ENCODE measurements at regions not wholly inside any gene's neighbourhood (a gene's known extent, or its start where the extent isn't known, plus 50 kb on each side); places are given as distances from the start of the nearest gene placed in this dataset.
A peak's percentile ranks its signal among the peaks of the same experiment; 100 is the strongest.

- TF ChIP-seq PRDM15 (CRISPR knock-in tag; IDR thresholded peaks at IDR 0.05) (no peak), RFX5 (IDR thresholded peaks at IDR 0.05; ENCODE audit: low read depth, low read length) (no peak), RAD21 (IDR thresholded peaks at IDR 0.05; ENCODE audit: insufficient read depth, low read depth, low read length) (peak; percentile 96), ZZZ3 (IDR thresholded peaks at IDR 0.05; ENCODE audit: control insufficient read depth, insufficient read length, low read depth) (no peak), WRNIP1 (IDR thresholded peaks at IDR 0.05; ENCODE audit: borderline replicate concordance, low read depth, low read length) (no peak), GATAD2B (conservative IDR thresholded peaks at IDR 0.05; ENCODE audit: low read depth) (no peak), POU2F2 (IDR thresholded peaks at IDR 0.05; ENCODE audit: borderline replicate concordance, low read depth, low read length) (peak; percentile 65; the same call in 1 of the 3 replicates), NRF1 (conservative IDR thresholded peaks at IDR 0.05; ENCODE audit: low read depth, low read length) (no peak), DPF2 (IDR thresholded peaks at IDR 0.05) (0 out of 2 replicates have a peak, but pooled peaks have one; percentile 38), ZBTB40 (IDR thresholded peaks at IDR 0.05; ENCODE audit: borderline replicate concordance) (no peak)
- TF ChIP-seq, protein P1, sequence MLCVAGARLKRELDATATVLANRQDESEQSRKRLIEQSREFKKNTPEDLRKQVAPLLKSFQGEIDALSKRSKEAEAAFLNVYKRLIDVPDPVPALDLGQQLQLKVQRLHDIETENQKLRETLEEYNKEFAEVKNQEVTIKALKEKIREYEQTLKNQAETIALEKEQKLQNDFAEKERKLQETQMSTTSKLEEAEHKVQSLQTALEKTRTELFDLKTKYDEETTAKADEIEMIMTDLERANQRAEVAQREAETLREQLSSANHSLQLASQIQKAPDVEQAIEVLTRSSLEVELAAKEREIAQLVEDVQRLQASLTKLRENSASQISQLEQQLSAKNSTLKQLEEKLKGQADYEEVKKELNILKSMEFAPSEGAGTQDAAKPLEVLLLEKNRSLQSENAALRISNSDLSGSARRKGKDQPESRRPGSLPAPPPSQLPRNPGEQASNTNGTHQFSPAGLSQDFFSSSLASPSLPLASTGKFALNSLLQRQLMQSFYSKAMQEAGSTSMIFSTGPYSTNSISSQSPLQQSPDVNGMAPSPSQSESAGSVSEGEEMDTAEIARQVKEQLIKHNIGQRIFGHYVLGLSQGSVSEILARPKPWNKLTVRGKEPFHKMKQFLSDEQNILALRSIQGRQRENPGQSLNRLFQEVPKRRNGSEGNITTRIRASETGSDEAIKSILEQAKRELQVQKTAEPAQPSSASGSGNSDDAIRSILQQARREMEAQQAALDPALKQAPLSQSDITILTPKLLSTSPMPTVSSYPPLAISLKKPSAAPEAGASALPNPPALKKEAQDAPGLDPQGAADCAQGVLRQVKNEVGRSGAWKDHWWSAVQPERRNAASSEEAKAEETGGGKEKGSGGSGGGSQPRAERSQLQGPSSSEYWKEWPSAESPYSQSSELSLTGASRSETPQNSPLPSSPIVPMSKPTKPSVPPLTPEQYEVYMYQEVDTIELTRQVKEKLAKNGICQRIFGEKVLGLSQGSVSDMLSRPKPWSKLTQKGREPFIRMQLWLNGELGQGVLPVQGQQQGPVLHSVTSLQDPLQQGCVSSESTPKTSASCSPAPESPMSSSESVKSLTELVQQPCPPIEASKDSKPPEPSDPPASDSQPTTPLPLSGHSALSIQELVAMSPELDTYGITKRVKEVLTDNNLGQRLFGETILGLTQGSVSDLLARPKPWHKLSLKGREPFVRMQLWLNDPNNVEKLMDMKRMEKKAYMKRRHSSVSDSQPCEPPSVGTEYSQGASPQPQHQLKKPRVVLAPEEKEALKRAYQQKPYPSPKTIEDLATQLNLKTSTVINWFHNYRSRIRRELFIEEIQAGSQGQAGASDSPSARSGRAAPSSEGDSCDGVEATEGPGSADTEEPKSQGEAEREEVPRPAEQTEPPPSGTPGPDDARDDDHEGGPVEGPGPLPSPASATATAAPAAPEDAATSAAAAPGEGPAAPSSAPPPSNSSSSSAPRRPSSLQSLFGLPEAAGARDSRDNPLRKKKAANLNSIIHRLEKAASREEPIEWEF (IDR thresholded peaks at IDR 0.05; ENCODE audit: insufficient replicate concordance, low read depth, low read length), result peak; percentile 4
- TF ChIP-seq, protein P2, sequence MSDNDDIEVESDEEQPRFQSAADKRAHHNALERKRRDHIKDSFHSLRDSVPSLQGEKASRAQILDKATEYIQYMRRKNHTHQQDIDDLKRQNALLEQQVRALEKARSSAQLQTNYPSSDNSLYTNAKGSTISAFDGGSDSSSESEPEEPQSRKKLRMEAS (IDR thresholded peaks at IDR 0.05; ENCODE audit: low read depth, low read length), result no peak; the same call in 1 of the 2 replicates
Observed at GRCh38 chr14:22472935-22473854, 115.8 kb downstream of the DAD1 start (continued).
